CD4-positive, alpha-beta T cell treated with Interleukin-4 for 4 hours (primary cell): ENCODE measurements at regions not wholly inside any gene's neighbourhood (a gene's known extent, or its start where the extent isn't known, plus 50 kb on each side); places are given as distances from the start of the nearest gene placed in this dataset.

Experiments used
- DNase-seq: peaks from one replicate; pipeline ENCODE4 v3.0.0-alpha.2; 2020

GRCh38 chr5:35477911-35478310, 139.8 kb upstream of the SPEF2 start:
- DNase-seq: no peak

GRCh38 chr5:35477321-35477720, 140.3 kb upstream of the SPEF2 start:
- DNase-seq: no peak

GRCh38 chr5:35476797-35477196, 140.9 kb upstream of the SPEF2 start:
- DNase-seq: no peak

GRCh38 chr5:35476036-35476435, 141.6 kb upstream of the SPEF2 start:
- DNase-seq: no peak

GRCh38 chr5:35473589-35473988, 144.1 kb upstream of the SPEF2 start:
- DNase-seq: no peak

- DNase-seq: no peak
Measured at GRCh38 chr5:35470866-35471265, 146.8 kb upstream of the SPEF2 start.

- DNase-seq: no peak
Measured at GRCh38 chr5:35468811-35469210, 148.9 kb upstream of the SPEF2 start.

GRCh38 chr5:35466746-35467145, 150.9 kb upstream of the SPEF2 start:
- no peak for DNase-seq

- no peak for DNase-seq
Measured at GRCh38 chr5:35464757-35465156, 152.9 kb upstream of the SPEF2 start.

- DNase-seq: no peak
Measured at GRCh38 chr5:35461530-35461929, 156.1 kb upstream of the SPEF2 start.

GRCh38 chr5:35458824-35459207, 158.8 kb upstream of the SPEF2 start:
- DNase-seq: no peak

GRCh38 chr5:35457912-35458823, 159.5 kb upstream of the SPEF2 start:
- DNase-seq: no peak

GRCh38 chr5:35456506-35456905, 161.2 kb upstream of the SPEF2 start:
- DNase-seq: no peak

- no peak for DNase-seq
Measured at GRCh38 chr5:35454011-35454525, 163.6 kb upstream of the SPEF2 start.

GRCh38 chr5:35443803-35444595, 173.7 kb upstream of the SPEF2 start:
- DNase-seq: no peak

GRCh38 chr5:35442885-35443639, 174.6 kb upstream of the SPEF2 start:
- no peak for DNase-seq

- DNase-seq: no peak
Measured at GRCh38 chr5:35440409-35440808, 177.3 kb upstream of the SPEF2 start.

GRCh38 chr5:35438786-35439185, 178.9 kb upstream of the SPEF2 start:
- no peak for DNase-seq

- DNase-seq: no peak
Measured at GRCh38 chr5:35438288-35438687, 179.4 kb upstream of the SPEF2 start.

GRCh38 chr5:35436400-35437057, 181.1 kb upstream of the SPEF2 start:
- DNase-seq: no peak

GRCh38 chr5:35430381-35431162, 187.1 kb upstream of the SPEF2 start:
- no peak for DNase-seq

GRCh38 chr5:35420200-35420599, 189.9 kb upstream of the PRLR start:
- no peak for DNase-seq
